ENCODE measurements at regions not wholly inside any gene's neighbourhood (a gene's known extent, or its start where the extent isn't known, plus 50 kb on each side); places are given as distances from the start of the nearest gene placed in this dataset.
"Not testable (repeated sequence)": the region's sequence is repeated elsewhere in the genome, so short reads cannot be mapped to it uniquely, and the experiment has no call there.

DNA sequence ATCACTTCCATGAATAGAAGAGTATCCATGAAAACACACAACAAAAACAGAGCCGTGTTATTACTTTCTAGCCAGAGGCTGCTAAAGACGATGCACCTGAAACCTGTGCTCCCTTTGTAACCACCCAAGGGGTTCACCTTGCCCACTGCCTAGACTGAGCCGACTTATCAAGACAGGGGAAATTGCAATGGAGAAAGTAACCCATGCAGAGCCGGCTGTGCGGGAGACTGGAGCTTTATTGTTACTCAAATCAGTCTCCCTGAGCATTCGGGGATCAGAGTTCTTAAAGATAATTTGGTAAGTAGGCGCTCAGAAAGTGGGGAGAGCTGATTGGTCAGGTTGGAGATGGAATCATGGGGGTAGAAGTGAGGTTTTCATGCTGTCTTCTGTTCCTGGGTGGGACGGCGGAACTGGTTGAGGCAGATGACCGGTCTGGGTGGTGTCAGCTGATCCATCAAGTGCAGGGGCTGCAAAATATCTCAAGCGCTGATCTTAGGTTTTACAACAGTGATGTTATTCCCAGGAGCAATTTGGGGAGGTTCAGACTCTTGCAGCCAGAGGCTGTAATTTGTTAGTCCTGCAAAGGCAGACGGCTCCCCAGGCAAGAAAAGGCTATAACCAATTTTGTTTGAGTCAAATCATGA, 366.6 kb downstream of the PREX1 start:
- DNase-seq: no peak

DNA sequence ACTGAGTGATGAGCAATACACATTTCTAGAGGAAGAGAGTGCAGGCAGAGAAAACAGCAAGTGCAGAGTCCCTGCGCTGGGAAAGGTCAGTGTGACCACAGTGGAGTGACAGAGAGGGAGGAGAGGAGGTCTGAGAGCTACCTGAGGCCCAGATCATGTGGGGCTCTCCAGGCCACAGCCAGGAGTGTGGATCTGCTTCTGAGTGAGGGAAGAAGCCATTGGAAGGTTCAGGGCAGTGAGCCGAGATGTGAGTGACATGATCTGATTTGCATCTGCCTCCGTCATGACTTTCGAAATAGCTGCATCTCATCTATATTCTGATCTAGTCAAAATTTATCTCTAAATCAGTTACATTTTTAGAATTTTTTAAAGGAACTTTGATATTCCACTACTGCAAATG, 367.1 kb downstream of the PREX1 start:
- no peak for DNase-seq

DNA sequence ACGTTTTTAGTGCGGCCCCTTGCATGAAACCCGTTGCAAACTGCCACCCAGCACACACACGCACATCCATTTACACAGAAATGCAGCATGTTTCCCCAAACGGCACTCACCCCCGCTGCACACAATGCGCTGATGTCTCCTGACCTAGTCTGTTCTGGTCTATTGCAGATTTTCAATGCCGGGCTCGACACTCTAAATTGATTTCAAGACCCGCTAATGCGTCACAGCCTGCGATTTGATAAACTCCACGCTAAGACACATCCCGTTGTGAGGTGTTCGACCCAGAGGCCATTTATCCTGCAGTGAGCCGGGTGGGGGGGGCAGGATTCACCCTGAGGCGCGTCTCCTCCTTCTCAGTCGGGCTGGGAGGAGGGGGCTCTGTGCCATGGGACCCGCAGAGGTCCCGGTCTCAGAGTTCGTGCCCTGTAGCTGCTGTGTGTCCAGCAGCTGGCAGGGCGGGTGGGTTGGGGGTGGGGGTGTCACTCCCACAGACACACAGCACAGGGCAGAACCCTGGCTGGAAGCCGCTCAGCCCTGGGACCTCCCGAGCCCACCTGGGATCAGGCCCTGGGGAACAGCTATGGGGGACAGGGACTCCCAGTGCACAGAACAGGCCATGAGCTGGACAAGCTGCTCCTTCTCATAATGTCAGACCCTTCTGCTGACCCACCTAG, 367.9 kb downstream of the PREX1 start:
- no peak for DNase-seq

DNA sequence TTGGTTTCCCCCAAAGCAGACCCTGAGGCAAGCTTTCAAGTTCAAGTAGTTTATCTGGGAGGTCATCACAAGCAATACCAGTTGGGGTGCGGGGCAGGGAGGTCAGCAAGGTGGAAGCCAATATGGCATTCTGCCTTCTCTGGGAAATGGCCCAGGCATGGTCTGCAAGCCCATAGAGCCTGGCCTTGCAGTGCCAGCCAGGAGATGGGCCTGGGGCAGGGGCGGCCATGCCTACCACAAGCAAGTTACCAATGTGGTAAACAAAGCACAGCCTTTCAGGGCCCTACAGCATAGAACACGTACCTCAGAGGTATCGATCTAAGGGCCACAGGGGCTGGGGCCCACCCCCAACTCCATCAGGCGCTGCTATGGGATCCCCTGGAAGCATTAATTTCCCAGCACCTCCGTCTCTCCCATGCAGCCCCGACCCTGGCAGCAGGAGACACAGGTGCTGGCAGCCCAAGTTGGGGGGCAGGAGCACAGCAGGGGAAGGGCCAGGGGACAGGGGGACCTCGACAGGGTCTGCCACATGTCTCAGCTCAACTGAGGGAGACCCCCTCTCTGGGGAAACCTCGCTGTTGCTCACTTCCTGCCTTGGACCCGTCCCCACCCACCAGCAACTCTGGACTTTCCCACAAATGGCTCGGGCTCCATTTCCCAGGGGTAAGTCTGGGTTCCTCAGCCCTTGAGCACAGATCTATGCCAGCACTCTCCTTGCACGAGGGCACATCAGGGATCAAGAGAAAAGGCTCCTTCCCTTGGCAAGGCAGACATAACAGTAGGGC, 369.0 kb downstream of the PREX1 start:
- DNase-seq: no peak

DNA sequence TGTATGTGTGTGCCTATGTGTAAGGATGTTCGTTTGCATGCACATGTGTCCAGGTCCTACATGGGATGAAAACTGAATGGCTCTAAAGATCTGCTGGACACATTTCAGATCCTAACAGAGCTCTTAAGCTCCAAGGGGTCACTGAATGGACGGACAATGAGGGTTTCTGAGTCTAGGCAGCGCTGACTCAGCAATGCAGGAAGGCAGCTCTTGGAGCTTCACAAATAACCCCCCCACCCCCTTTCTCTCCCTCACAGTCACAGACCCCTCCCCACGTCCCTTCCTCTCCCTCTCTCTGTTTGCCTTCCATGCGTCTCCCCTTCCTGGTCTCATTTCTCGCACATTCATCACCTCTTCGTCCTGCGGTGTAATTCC, 369.8 kb downstream of the PREX1 start:
- no peak for DNase-seq

DNA sequence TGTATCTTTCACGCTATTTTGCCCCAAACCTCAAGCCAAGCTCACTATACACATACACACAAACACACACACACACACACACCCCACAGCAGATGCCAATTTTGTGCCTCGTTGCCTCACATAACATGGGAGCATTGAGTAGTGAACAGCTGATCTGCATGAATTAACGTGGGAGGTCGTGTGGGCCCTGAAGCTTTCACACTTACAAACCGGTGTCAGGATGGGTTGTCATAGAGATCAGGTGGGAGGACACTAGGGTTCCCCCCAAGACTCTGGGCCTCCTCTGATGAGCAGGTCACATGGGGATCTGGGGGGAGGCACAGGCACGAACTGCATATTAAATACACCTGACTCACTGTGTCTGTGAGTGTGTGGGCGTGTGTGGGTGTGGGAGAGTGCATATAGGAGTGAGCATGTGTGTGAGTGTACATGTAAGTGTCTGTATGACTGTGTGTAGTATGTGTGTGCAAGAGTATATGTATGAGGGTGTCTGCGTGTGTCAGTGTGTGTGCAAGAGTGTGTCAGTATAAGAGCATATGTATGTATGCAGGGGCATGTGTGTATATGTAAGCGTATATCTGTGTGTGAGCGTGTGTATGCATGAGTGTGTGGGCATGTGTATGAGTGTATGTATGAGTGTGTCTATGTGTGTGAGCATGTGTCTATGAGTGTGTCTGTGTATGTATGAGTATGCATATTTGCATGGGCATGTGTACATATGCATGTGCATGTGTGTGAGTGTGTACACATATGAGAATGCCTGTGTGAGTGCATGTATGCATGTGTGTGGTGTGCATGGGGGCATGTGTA, 370.4 kb downstream of the PREX1 start:
- DNase-seq: no peak

DNA sequence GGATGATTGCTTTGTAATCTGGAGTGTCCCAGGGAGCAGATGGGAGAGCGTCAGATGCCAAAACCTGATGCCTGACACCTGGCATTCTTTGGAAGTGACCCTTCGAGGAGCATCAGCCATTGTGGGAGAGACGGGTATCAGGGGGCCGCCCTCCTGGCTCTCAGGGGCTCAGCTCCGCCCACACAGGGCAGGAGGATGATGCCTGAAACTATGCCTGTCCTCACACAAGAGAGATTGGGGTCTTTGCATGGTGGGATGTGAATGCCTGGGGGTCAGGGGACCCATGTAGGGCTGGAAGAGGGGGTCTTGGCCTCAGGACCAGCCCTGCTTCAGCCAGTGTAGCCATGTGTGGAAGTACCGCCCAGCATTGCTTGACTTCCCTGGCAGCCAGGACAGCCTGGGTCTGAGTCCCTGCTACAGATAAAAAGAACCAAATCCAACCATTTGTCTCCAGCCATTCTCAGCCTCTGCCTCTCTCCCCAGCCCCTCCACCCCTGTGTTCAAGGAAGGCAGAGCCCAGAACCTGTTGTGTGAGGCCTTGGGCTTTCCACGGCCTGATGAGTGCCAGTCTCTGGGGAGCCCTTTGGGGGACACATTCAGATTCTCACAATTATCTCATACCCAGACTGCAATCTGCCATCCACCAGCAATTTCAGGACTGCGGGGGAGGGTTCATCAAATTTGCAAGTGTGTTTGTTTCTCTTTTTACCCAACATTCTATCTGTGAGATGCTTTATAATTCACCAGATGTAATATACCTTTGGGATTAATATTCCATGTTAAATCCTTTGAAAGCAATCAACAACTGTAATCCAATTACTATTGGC, 371.2 kb downstream of the PREX1 start:
- DNase-seq: no peak

DNA sequence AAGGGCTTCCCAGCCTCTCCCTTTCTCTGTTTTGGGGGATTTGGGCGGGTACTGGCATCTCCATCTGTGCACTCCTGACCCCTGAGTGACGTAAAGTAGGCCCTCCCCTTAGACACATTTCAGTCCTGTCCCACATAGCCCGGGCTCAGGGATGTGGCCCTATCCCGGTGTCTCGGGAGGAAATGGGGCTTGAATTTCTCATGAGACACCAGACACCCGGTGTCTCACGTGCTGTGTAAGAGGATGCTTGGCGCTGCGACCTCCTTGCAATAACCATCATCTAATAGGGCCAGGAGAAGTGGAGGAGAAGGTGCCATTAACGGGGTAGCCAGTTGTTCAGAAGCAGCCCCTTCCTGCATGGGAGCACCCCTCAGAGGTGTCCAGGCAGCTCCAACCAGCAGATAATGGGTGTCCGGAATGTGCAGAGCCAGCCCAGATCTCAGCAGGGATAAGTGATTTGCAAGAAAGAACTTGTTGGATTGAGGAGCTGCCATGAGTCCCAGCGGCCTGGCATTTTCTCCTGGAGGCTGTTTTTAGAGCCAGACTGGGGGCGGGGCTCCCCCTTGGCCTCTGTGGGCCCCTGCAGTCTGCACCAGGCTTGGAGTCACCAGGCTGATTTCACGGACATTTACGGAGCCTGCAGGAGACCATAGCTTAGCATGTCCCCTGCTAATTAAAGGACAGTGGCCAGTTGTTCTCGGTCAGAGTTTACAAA, 372.0 kb downstream of the PREX1 start:
- DNase-seq: no peak

DNA sequence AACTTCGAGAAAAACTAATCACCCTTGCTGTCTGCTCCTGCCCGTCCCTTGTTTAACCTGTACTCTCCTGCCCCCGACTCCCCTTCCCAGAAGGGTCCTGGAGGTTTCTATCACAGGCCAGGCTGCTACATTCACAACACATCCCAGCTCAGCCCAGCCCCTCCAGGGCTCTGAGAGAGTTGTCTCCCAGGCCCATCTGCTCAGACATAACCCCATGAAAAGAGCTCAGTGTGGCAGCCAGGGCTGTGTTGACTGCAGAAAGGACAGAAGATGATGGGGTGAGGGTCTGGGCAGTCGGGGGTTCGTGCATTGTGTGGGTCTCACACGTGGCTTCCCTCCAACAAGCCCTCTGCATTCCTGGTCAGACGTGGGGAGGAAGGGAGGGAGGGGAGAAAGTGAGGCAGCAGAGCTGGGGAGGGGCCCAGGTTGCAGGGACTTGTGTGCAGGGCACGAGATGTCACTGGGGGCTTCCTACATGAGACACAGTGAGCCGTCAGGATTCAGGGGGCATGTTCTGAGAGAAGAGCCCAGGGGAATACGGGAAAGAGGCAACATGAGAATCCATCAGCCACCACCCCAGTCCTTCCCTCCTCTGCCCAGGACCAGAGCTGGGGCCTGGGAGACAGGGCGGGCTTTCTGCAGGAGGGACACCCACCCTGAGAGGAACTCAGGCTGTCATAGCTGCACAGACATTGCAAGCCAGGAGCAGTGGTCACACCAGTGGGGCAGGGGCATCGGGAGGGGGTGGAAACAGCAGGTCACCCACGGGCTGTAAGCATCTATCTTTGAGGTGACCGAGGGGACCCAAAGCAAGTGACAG, 372.9 kb downstream of the PREX1 start:
- no peak for DNase-seq

DNA sequence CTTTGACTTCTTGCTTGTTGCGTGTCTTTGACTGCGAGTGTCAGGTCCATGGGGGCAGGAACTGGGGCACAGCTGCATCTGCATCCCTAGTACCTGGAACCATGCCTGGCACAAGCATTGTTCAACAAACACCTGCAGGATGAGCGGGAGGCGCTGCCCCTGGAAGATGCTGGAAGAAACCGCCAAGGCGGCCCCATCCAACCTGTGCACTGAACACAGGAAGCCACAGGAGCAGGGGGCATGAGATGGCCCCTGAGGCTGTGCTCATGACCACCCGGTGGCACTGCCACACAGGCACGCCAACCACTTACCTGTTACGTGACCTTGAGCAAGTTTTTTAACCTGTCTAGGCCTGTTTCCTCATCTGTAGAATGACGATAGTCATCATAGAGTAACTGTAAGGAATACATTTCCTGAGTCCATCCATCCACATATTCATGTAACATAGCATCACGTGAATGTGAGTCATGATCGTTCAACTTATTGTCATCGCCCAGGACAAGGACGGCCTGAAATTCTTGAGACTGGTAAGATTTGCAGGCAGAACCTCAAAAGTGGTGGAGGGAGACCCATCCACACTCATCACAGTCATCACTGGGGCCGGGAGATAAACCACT, 374.2 kb downstream of the PREX1 start:
- DNase-seq: no peak

DNA sequence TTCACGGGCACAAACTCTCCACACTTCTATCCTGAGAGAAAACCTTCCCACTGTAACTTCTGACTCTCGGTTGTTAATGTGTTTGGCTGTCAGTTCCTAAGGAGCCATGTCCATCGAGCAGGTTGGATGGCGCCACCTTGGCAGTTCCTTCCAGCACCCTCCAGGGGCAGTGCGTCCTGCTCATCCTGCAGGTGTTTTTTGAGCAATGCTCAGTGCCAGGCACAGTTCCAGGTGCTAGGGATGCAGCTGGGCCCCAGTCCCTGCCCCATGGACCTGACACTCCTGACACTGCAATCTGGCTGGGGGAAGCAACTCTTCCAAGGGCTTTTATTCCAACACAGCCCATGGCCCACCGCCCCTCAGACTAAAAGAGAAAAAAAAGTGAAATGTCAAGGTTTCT, 376.4 kb downstream of the PREX1 start:
- no peak for DNase-seq

DNA sequence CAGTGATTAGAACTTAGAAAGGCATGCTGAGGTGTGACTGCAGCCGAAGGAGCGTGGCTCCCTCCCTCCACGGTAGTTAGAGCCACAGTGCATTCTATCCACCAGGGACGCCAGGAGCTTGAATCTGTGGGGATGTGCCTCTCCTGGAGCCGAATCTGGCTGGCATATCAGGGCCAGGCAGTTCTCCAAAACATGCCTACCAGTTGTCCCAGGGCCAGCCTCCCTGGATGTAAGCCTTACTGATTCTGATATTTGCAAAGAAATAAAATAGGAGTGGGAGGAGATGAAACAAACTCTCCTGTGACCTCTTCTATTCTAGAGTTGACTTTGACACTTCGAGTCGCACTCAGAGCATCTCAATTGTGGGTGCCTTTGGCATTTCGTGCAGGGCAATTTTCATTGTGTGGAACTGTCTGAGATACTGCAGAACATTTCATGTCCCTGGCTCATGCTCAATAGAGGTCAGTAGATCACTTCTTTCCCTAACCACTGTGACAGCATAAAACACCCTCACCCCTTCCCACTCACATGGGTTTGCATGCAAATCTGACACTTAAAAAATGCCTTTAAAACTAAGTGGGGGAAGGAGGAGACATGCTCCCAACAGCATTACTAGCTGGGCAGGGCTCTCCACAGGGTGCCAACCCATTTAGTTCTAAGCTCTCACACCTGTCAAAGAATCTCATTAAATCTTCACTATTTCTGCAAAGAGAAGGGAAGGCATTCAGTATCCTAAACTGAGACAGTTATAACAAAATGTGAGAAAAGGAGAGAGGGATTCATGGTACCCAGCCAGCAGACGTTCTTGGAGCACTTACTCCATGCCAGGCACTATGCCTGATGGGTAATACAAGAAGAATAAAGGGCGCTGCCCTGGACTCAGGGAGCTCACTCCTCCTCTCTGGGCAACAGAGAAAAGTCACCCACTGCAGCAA, 378.9 kb downstream of the PREX1 start:
- no peak for DNase-seq

DNA sequence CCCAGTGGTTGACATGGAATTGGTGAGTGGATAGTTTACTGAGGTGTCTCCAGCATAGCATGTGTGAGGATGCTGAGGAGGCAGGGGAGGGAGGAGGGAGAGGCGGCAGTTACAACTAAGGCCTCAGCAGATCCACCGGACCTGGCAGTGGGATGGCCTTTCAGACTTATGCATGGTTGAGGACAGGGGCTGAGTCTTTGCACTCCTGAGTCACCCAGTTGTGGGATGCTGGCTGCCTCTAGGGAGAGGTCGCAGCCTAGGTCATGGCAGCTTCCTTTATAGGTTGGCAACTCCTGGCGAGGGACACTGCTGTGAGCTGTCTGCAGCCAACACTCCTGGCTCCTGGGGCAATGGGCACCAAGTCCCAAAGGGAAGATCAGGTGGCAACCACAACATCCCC, 380.3 kb downstream of the PREX1 start:
- no peak for DNase-seq

DNA sequence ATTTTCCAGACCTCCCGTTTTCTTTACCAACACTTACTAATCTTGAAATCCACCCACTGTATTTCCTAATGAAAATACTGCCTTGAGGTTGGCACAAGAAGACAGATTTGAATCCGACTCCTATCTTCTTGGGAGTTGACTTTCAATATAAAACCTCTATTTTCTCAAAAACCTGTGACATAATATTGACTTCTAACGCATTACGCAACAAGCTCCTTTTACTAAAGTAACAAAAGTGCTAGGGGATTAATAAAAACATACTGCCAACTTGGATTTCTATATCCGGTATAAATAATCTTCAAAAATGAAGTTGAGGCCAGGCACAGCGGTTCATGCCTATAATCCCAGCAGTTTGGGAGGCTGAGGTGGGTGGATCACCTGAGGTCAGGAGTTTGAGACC, 382.0 kb downstream of the PREX1 start:
- DNase-seq: no peak

DNA sequence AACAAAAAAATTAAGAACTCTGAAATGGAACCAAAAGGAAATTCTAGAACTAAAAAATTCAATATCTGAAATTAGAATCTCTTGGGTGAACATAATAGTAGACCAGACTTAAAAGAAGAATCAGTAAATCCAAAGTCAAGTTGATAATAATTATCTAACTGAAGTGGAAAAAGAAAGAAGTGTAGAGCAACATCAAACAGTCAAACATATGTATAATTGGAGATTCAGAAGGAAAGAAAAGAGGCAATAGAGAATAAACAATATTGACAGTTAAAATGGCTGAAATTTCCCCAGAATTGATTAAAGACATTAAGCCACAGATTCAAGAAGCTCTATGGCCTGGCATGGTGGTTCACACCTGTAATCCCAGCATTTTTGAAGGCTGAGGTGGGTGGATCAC, 383.6 kb downstream of the PREX1 start:
- no peak for DNase-seq

DNA sequence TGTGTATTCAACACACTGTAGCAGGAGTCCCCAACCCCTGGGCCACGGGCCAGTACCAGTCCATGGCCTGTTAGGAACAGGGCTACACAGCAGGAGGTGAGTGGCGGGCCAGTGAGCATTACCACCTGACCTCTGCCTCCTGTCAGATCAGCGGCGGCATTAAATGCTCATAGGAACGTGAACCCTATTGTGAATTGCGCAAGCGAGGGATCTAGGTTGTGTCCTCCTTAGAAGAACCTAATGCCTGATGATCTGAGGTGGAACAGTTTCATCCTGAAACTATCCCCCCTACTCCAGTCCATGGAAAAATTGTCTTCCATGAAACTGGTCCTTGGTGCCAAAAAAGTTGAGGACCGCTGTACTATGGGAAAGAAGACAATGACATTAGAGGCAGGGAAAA, 386.9 kb downstream of the PREX1 start:
- DNase-seq: no peak

DNA sequence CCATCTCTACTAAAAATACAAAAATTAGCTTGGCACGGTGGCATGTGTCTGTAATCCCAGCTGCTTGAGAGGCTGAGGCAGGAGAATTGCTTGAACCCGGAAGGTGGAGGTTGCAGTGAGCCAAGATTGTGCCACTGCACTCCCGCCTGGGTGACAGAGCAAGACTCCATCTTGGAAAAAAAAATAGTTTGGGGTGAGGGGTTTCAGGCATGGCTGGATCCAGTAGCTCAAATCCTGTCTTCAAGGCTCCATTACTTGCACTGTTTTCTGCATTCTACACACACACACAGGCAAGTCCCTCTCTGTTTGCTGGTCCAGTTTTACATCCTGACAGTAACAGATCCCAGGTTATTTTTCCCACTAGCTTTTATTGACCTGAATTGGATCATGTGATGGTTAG, 387.5 kb downstream of the PREX1 start:
- DNase-seq: not testable (repeated sequence)

DNA sequence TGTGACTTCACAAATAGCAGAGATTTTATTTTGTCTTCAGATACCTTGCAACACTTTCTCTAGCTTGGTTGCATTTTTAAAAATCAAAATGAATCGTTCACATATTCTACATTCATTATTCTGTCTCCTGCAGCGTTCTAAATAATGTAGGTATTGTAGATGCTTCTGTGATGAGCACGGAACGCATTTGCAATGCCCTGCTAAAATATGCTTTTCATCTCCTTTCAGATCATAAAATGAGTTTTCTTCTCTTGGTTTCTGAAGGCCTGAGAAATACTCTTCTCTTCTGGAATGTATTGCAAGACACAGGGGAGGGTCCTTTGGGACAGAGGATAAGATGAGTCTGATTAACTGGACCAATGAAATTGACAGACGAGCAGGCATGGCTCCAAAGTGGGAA, 390.7 kb downstream of the PREX1 start:
- DNase-seq: no peak

DNA sequence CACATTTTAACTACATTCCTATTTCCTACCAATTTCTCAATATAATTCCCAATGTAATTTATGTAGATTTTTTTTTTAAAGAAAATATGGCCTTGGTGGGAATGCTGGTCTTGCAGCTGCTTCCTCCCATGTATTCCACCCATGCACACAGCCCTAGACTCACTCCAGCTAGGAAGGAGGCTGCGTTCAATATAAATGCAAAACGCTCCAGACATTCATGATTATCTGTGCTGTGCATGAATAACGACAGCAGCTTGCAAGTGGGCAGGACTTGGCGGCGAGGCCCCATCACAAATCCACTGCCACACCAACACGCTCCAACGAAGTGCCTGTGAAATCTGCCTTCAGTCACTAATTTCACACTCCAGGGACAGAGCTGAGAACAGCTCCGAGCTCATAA, 391.2 kb downstream of the PREX1 start:
- not testable (repeated sequence) for DNase-seq

All from NCI-H1105 (cell line).